ENCODE measurements at regions not wholly inside any gene's neighbourhood (a gene's known extent, or its start where the extent isn't known, plus 50 kb on each side); places are given as distances from the start of the nearest gene placed in this dataset.

GRCh38 chr12:78617683-78618082 is 246.9 kb upstream of the SYT1 start:
- TF ChIP-seq CTCF (IDR thresholded peaks at IDR 0.05; ENCODE audit: low read depth, low read length) = no peak

GRCh38 chr12:78622529-78623195 is 241.9 kb upstream of the SYT1 start:
- Histone ChIP-seq H3K36me3 (no peaks in the 10 kb centered on the region), H3K9me3 (no peaks in the 10 kb centered on the region), H3K27me3 (no peaks in the 10 kb centered on the region), H3K4me3 (ENCODE audit: low read depth, low read length) (no peak overlapping the region), H3K4me1 (no peaks in the 10 kb centered on the region)
- TF ChIP-seq CTCF (IDR thresholded peaks at IDR 0.05; ENCODE audit: low read depth, low read length) = no peak
- DNase-seq = no peak

More at GRCh38 chr12:78617683-78618082, 246.9 kb upstream of the SYT1 start:
- no peak overlapping the region for H3K4me3 ChIP-seq (ENCODE audit: low read depth, low read length)
- H3K27me3 ChIP-seq = no peaks in the 10 kb centered on the region
- H3K4me1 ChIP-seq = no peaks in the 10 kb centered on the region
- no peaks in the 10 kb centered on the region for H3K9me3 ChIP-seq
- H3K36me3 ChIP-seq = no peaks in the 10 kb centered on the region
- no peak for DNase-seq

- no peak for TF ChIP-seq CTCF (IDR thresholded peaks at IDR 0.05; ENCODE audit: low read depth, low read length)
- Histone ChIP-seq H3K9me3 (no peaks in the 10 kb centered on the region), H3K27me3 (no peaks in the 10 kb centered on the region), H3K36me3 (no peaks in the 10 kb centered on the region), H3K4me3 (ENCODE audit: low read depth, low read length) (no peak overlapping the region), H3K4me1 (no peaks in the 10 kb centered on the region)
- no peak for DNase-seq
Observed at GRCh38 chr12:78628491-78629100, 236.0 kb upstream of the SYT1 start.

- no peaks in the 10 kb centered on the region for H3K27me3 ChIP-seq
- TF ChIP-seq CTCF (IDR thresholded peaks at IDR 0.05; ENCODE audit: low read depth, low read length) = no peak
- H3K36me3 ChIP-seq = no peaks in the 10 kb centered on the region
- peaks cover 6% of the 10 kb centered on the region; the same call in 1 of the 2 replicates for H3K4me1 ChIP-seq
- no peak overlapping the region for H3K4me3 ChIP-seq (ENCODE audit: low read depth, low read length)
- H3K9me3 ChIP-seq = no peaks in the 10 kb centered on the region; the same call in 1 of the 2 replicates
- DNase-seq = no peak
Observed at GRCh38 chr12:78636231-78636855, 228.2 kb upstream of the SYT1 start.

GRCh38 chr12:78641837-78642423 is 222.6 kb upstream of the SYT1 start:
- no peak overlapping the region for H3K4me3 ChIP-seq (ENCODE audit: low read depth, low read length)
- no peaks in the 10 kb centered on the region; the same call in 1 of the 2 replicates for H3K9me3 ChIP-seq
- no peaks in the 10 kb centered on the region for H3K36me3 ChIP-seq
- TF ChIP-seq CTCF (IDR thresholded peaks at IDR 0.05; ENCODE audit: low read depth, low read length) = peak; percentile 59
- peak; percentile 7 for DNase-seq
- H3K27me3 ChIP-seq = no peaks in the 10 kb centered on the region
- peaks cover 10% of the 10 kb centered on the region for H3K4me1 ChIP-seq

Data from BE2C (cell line).